ENCODE measurements at regions not wholly inside any gene's neighbourhood (a gene's known extent, or its start where the extent isn't known, plus 50 kb on each side); places are given as distances from the start of the nearest gene placed in this dataset.

DNA sequence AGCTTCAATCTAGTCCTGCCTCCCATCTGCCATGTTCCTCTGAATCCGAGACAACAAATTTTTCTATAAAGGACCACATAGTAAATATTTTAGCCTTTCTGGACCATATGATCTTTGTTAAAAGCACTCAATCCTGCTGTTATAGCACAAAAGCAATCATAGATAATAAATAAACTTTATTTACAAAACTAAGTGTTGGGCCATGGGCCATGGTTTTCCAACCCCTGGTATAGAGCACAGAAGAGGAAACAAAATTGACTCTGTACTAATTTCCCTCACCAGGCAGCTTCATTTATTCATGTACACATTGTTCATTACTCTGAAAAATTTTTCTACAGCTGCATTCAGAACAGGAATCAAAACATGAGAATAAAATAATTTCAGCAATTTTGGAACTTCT lies 288.9 kb downstream of the AGTPBP1 start:
- H3K9me3 Mint-ChIP-seq = no peaks in the 10 kb centered on the region
- ATAC-seq (no peak), DNase-seq (no peak)
- intact Hi-C loops (cut with micrococcal nuclease) = no loop called here
- no peak overlapping the region for H3K27ac Mint-ChIP-seq
- H3K36me3 Mint-ChIP-seq (ENCODE audit: low read depth) = no peaks in the 10 kb centered on the region
- no peak overlapping the region for H3K4me3 Mint-ChIP-seq
- TF ChIP-seq, protein P1, sequence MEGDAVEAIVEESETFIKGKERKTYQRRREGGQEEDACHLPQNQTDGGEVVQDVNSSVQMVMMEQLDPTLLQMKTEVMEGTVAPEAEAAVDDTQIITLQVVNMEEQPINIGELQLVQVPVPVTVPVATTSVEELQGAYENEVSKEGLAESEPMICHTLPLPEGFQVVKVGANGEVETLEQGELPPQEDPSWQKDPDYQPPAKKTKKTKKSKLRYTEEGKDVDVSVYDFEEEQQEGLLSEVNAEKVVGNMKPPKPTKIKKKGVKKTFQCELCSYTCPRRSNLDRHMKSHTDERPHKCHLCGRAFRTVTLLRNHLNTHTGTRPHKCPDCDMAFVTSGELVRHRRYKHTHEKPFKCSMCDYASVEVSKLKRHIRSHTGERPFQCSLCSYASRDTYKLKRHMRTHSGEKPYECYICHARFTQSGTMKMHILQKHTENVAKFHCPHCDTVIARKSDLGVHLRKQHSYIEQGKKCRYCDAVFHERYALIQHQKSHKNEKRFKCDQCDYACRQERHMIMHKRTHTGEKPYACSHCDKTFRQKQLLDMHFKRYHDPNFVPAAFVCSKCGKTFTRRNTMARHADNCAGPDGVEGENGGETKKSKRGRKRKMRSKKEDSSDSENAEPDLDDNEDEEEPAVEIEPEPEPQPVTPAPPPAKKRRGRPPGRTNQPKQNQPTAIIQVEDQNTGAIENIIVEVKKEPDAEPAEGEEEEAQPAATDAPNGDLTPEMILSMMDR (IDR thresholded peaks at IDR 0.05) = no peak
- no peaks in the 10 kb centered on the region for H3K4me1 Mint-ChIP-seq (ENCODE audit: low read depth)
- ChIA-PET POLR2A (no interaction called here), CTCF (no interaction called here)
- peaks cover 19% of the 10 kb centered on the region for H3K27me3 Mint-ChIP-seq

DNA sequence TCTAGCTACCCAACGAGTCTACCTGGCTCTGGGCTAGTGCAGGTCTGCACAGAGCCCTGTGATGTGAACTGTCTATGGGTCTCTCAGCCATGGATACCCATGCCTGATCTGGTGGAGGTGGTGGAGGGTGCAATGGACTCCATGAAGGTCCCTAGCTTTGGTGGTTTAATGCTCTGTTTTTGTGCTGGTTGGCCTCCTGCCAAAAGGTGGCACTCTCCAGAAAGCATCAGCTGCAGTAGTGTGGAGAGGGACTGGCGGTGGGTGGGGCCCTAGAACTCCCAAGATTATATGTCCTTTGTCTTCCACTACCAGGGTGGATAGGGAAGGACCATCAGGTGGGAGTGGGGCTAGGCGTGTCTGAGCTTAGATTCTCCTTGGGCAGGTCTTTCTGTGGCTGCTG lies 290.1 kb downstream of the AGTPBP1 start:
- CTCF ChIA-PET = interaction anchor here (1.4 kb wide), 1 partner anchor 12 kb away, joined by 4 read pairs; no protein-coding TSS in a partner anchor

DNA sequence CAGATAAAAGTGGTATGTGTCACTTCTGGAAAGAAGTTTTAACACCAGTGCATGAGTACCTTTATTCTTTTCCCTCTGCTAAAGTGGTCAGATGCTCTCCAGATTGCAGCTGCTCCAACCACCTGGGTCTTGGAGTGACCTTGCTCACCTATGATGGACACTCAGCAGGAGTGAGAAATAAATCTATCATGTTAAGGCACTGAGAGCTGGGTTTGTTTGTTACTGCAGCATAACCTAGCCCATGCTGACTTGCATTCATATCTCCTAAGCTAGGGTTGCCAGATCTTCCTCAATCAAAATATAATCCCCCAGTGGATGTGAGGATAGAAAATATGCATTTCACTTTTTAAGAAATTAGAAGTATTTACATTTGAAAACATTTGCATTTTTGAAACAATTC lies 295.9 kb downstream of the AGTPBP1 start:
- Mint-ChIP-seq H3K36me3 (ENCODE audit: low read depth) (no peaks in the 10 kb centered on the region), H3K9me3 (peaks cover 7% of the 10 kb centered on the region), H3K4me3 (no peak overlapping the region), H3K27ac (no peak overlapping the region), H3K4me1 (ENCODE audit: low read depth) (no peaks in the 10 kb centered on the region), H3K27me3 (peaks cover 8% of the 10 kb centered on the region)
- CTCF ChIA-PET = no interaction called here
- no peak for DNase-seq
- POLR2A ChIA-PET = interaction anchor here (0.6 kb wide), 1 partner anchor 57 kb away, joined by 3 read pairs; no protein-coding TSS in a partner anchor
- no peak for ATAC-seq
- intact Hi-C loops (cut with micrococcal nuclease) = no loop called here
- TF ChIP-seq, protein P1 (IDR thresholded peaks at IDR 0.05) = no peak

More for the DNA sequence above, 290.1 kb downstream of the AGTPBP1 start:
- Mint-ChIP-seq H3K4me3 (no peak overlapping the region), H3K36me3 (ENCODE audit: low read depth) (no peaks in the 10 kb centered on the region), H3K27me3 (peaks cover 19% of the 10 kb centered on the region), H3K27ac (no peak overlapping the region), H3K9me3 (peaks cover 3% of the 10 kb centered on the region), H3K4me1 (ENCODE audit: low read depth) (no peaks in the 10 kb centered on the region)
- DNase-seq (no peak), ATAC-seq (no peak)
- intact Hi-C loops (cut with micrococcal nuclease) = no loop called here
- POLR2A ChIA-PET = no interaction called here
- TF ChIP-seq, protein P1 (IDR thresholded peaks at IDR 0.05) = no peak

DNA sequence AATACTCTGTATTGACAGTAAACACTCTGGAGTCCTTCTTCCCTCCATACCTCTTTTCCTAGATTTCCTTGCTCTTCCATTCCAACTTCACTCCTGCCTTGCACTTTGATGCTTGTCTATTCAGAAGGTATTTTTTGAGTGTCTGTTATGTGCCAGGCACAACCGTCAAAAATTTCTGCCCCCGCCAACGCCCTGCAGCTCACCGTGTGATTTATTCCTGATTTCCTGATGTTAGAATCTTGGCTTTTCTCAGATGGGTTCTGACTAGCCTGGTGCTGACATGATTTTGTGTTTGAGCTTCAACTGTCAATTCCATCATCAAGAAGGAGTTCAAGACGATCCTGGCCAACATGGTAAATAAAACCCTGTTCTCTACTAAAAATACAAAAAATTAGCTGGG lies 297.5 kb downstream of the AGTPBP1 start:
- CTCF ChIA-PET = no interaction called here

DNA sequence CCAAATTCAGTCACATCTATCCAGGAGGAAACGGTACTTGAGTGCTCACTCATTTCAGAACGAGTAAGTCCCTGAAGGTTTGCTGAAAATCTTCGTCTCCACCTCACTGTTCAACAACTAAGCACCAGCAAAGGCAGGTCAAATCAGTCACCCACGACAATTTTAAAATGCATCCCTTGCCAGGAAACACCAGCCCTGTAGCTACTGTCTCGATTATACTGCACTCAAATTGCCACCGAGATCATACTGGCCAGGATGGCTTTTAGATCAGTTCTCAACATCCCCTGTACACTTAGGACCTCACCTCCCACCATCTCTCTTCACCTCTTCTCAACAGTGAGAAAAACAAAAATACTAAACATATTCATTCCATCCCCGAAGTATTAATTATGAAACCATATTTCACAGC lies 298.6 kb downstream of the AGTPBP1 start:
- H3K4me1 Mint-ChIP-seq (ENCODE audit: low read depth) = no peaks in the 10 kb centered on the region
- no peak overlapping the region for H3K4me3 Mint-ChIP-seq
- ChIA-PET CTCF (interaction anchor here (0.8 kb wide), 1 partner anchor 18 kb away, joined by 3 read pairs; no protein-coding TSS in a partner anchor), POLR2A (no interaction called here)
- H3K36me3 Mint-ChIP-seq (ENCODE audit: low read depth) = no peaks in the 10 kb centered on the region
- TF ChIP-seq, protein P1 (IDR thresholded peaks at IDR 0.05) = no peak
- ATAC-seq (no peak), DNase-seq (no peak)
- no peaks in the 10 kb centered on the region for H3K27me3 Mint-ChIP-seq
- intact Hi-C loops (cut with micrococcal nuclease) = no loop called here
- peaks cover 7% of the 10 kb centered on the region for H3K9me3 Mint-ChIP-seq
- no peak overlapping the region for H3K27ac Mint-ChIP-seq

More for the DNA sequence above, 297.5 kb downstream of the AGTPBP1 start:
- Mint-ChIP-seq H3K4me3 (no peak overlapping the region), H3K9me3 (peaks cover 7% of the 10 kb centered on the region), H3K27me3 (no peaks in the 10 kb centered on the region), H3K27ac (no peak overlapping the region), H3K4me1 (ENCODE audit: low read depth) (no peaks in the 10 kb centered on the region), H3K36me3 (ENCODE audit: low read depth) (no peaks in the 10 kb centered on the region)
- TF ChIP-seq, protein P1 (IDR thresholded peaks at IDR 0.05) = no peak
- no peak for DNase-seq
- POLR2A ChIA-PET = no interaction called here
- no peak for ATAC-seq
- intact Hi-C loops (cut with micrococcal nuclease) = no loop called here
